ENCODE measurements at regions not wholly inside any gene's neighbourhood (a gene's known extent, or its start where the extent isn't known, plus 50 kb on each side); places are given as distances from the start of the nearest gene placed in this dataset.

DNA sequence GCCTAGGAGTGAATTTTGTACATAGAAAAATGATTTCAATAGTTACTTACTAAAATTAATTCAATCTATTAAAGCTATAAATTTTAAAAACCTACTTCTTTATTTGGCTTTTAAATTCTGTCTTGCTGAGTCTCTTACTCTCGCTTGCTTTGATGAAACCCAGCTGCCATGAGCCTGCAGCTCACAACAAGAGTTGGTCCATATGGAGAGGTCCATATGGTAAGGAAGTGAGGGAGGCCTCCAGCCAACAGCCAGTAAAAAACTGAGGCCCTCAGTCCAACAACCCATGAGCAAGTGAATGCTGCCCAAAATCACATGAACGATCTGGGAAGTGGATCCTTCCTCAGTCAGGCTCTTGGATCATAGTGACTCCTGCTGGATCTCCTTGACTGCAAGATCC is 89.9 kb upstream of the CXADR start:
- DNase-seq (ENCODE audit: low read depth in 1 of 2, low spot score in 1 of 2) = no peak

- DNase-seq (ENCODE audit: low read depth in 1 of 2, low spot score in 1 of 2) = no peak
These were observed 85.7 kb upstream of the CXADR start for GRCh38 chr21:17427157-17427556.

DNA sequence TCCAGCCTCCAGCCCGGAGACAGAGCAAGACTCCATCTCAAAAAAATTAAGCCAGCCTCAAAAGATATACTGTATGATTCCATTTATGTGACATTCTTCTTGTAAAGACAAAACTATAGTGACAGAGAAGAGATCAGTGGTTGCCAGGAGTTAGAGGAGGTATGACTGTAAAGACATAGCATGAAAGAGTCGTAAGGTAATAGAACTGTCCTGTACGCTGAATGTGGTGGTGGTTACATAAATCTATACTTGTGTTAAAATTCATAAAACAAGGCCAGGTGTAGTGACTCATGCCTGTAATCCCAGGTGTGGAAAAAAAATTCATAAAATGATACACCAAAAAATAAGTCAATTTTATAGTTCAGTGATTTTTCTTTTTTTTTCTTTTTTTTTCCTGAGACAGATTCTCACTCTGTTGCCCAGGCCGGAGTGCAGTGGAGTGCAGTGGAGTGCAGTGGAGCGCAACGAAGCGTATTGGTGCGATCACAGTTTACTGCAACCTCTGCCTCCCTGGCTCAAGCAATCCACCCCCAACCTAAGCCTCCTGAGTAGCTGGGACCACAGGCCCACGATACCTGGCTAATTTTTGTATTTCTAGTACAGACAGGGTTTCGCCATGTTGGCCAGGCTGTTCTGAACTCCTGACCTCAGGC is 84.9 kb upstream of the CXADR start:
- DNase-seq (ENCODE audit: low read depth in 1 of 2, low spot score in 1 of 2) = no peak

GRCh38 chr21:17428484-17428869 is 84.4 kb upstream of the CXADR start:
- DNase-seq (ENCODE audit: low read depth in 1 of 2, low spot score in 1 of 2) = no peak

DNA sequence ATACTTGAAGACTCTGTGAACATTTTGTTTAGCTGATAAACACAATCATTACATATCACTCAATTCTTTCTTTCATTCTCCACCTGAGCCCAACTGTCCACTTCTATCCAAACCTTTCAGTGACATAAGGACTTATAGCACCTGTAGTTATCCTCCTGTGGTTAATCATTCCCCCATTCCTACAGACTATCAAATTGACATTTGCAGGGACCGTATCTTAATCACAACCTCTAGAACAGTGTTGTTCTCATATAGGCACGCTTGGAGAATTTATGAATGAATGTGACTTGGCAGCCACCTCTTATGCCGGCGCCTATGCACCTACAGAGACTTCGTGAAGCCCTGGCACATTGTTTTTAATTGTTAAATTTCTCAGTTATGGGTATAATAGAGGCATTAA is 83.9 kb upstream of the CXADR start:
- DNase-seq (ENCODE audit: low read depth in 1 of 2, low spot score in 1 of 2) = no peak

GRCh38 chr21:17429936-17430335 is 82.9 kb upstream of the CXADR start:
- DNase-seq (ENCODE audit: low read depth in 1 of 2, low spot score in 1 of 2) = no peak

GRCh38 chr21:17432732-17433057 is 80.1 kb upstream of the CXADR start:
- no peak for DNase-seq (ENCODE audit: low read depth in 1 of 2, low spot score in 1 of 2)

- DNase-seq (ENCODE audit: low read depth in 1 of 2, low spot score in 1 of 2) = no peak
These were observed 79.1 kb upstream of the CXADR start for GRCh38 chr21:17433730-17434129.

DNA sequence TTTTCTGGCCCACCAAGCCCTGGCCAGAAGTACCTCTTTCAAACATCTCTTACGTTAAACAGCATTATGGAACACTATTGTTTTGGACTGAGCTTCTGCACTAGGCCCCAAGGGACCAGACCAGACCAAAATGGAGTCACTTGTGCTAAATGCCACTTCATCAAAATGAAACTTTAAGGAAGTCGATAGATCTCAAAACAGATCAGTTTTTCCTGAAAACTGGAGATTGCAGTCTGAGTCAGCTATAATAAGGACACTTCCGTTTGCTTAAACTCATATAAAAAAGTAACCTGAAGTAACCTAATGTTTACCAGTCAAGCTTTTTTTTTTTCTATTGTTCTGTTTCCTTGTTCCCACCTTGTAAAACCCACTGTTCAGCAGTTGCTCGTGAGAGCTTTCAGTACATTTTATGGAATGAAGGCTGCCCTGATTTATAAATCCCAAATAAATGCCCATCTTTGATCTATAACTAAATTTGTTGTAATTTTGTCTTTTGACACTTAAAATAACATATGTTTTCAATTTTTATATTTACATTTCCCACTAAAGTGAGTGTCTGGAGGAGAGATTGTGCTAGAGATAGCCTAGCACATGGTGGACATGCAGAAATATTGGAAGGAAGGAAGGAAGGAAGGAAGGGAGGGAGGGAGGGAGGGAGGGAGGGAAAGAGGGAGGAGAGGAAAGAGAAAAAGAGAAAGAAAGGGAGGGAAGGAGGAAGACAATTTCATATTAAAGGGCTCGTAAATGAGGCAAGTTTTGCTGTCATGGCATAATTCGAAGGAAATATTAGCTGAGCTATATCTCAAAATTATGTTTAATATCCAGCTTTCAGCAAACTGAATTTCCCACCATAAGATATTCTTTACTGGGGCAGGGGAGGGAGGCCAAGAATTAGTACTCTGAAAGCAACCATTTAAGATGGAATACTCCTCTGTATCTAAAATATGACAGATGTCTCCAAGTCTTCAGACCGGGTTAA is 77.0 kb upstream of the CXADR start:
- no peak for DNase-seq (ENCODE audit: low read depth in 1 of 2, low spot score in 1 of 2)

- DNase-seq (ENCODE audit: low read depth in 1 of 2, low spot score in 1 of 2) = no peak
These were observed 76.2 kb upstream of the CXADR start for GRCh38 chr21:17436626-17437111.

DNA sequence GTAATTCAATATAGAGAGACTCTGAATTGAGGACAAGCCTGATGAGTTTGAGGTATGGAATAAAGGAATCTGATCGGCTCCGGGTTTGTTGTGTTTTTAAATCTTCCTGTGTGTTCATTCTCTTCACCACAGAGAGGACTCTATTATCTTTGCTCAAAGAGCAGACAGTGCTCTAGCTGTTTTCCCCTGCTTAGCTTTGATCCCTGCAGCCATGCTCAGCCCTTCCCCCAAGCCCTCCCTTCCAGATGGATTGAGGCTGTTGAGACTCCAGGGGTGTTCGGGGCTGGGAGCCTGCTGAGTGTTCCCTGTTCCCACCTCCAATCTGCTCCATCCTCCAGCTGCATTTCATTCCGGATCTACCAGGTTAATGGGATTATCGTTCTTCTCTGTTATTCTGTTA is 74.2 kb upstream of the CXADR start:
- no peak for DNase-seq (ENCODE audit: low read depth in 1 of 2, low spot score in 1 of 2)

- no peak for DNase-seq (ENCODE audit: low read depth in 1 of 2, low spot score in 1 of 2)
These were observed 71.9 kb upstream of the CXADR start for GRCh38 chr21:17440969-17441368.

DNA sequence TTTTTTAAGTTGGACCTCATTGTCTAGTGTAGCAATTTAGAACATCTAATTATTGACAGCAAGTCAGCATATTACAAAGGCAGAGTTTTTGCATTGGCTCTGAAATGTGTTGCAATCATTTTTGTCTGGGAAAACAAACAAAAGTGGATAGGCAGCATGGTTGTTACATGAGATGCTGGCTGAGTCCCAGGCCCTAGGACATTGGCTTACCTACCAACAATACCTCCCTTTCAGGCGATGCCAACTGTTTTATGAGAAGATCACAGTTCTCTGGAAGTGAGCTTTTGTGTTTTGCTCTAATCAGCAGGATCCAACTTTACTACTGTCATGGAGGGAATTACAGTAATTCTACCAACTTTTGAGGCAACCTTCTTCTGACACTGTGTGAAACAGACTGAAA is 71.5 kb upstream of the CXADR start:
- DNase-seq (ENCODE audit: low read depth in 1 of 2, low spot score in 1 of 2) = no peak

GRCh38 chr21:17442165-17442564 is 70.7 kb upstream of the CXADR start:
- no peak for DNase-seq (ENCODE audit: low read depth in 1 of 2, low spot score in 1 of 2)

DNA sequence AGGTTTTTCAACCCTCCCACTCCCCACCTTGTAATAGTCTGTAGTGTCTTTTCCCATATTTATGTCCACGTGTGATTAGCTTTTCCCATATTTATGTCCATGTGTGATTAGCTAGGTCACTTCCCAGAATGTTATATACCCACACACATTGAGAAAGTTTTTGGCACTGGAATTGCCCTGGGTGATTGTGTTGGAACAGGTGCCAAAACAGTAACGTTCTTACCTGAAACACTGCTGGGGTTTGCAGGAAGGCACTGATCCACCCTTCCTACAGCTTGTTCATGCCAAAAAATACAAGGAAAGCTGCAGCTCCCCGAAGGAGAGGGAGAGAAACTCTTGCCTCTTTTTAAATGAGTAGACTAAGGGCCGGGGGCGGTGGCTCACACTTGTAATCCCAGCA is 68.0 kb upstream of the CXADR start:
- DNase-seq (ENCODE audit: low read depth in 1 of 2, low spot score in 1 of 2) = no peak

- no peak for DNase-seq (ENCODE audit: low read depth in 1 of 2, low spot score in 1 of 2)
These were observed 66.1 kb upstream of the CXADR start for GRCh38 chr21:17446737-17447136.

GRCh38 chr21:17449701-17450100 is 63.1 kb upstream of the CXADR start:
- no peak for DNase-seq (ENCODE audit: low read depth in 1 of 2, low spot score in 1 of 2)

- DNase-seq (ENCODE audit: low read depth in 1 of 2, low spot score in 1 of 2) = no peak
These were observed 61.4 kb upstream of the CXADR start for GRCh38 chr21:17451364-17451891.

- DNase-seq (ENCODE audit: low read depth in 1 of 2, low spot score in 1 of 2) = peak in 1 of 2 donors; percentile 14
These were observed 58.4 kb upstream of the CXADR start for GRCh38 chr21:17454315-17455027.

DNA sequence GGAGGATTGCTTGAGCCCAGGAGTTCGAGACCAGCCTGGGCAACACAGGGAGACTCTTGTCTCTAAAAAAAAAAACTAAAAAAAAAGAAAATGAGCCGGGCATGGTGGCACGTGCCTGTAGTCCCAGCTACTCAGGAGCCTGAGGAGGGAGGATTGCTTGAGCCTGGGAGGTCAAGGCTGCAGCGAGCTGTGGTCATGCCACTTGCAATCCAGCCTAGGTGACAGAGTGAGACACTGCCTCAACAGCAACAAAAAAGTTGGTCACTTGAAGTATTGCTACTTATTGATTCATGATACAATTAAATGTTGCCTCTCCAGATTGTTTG is 57.9 kb upstream of the CXADR start:
- DNase-seq (ENCODE audit: low read depth in 1 of 2, low spot score in 1 of 2) = no peak

DNA sequence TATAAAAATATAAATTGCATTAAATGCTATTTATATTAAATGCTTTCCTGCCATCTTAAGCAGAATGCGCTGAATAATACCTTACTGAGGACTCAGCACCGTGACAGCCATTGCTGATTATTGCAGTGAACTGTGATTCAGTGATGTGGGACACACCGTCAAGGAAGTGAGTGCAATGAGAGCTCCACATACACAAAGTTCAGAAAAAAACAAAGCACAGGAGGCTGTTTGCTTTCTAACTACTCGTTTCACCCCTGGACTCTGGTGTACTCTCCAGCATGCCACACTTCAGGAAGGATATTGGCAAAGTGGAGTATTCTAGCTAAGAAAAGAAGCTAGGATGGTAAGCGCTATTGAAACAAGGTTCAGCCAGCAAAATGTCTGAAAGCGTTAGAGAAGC is 57.4 kb upstream of the CXADR start:
- no peak for DNase-seq (ENCODE audit: low read depth in 1 of 2, low spot score in 1 of 2)

DNA sequence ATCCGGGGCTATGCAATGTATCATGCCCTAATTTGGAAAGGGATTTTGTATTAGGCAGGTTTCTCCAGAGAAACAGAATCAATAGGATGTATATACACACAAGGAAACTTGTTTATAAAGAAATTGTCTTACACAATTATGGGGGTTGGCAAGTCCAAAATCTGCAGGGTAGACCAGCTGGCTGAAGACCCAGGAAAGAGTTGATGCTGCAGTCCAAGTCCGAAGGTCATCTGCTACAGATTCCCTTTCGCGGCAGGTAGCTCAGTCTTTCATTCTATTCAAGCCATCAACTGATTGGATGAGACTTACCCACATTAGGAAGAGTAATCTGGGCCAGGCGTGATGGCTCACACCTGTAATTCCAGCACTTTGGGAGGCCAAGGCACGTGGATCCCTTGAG is 54.6 kb upstream of the CXADR start:
- no peak for DNase-seq (ENCODE audit: low read depth in 1 of 2, low spot score in 1 of 2)
